Spleen (tissue), 11 donors: ENCODE measurements at regions not wholly inside any gene's neighbourhood (a gene's known extent, or its start where the extent isn't known, plus 50 kb on each side); places are given as distances from the start of the nearest gene placed in this dataset.

Source experiments
- DNase-seq: peaks from one replicate; pipeline ENCODE4 v3.0.0-alpha.2; 2020
- H3K27ac ChIP-seq, 8 donors: fragments of 200-600 bp; sonication (generic) in 7 of 8; 1 replicate in 4 of 8; 2 replicates in 4 of 8; pipeline versions ENCODE4 v1.5.0 to v1.8.0; 2016 to 2021; ENCODE audit warnings: inconsistent platforms in 4 of 8, mild to moderate bottlenecking in 4 of 8, moderate library complexity in 1 of 8
- H3K27me3 ChIP-seq, 7 donors: fragments of 200-600 bp; sonication (generic) in 6 of 7; replicated peaks in 1 of 7; 1 replicate in 4 of 7; 2 replicates in 3 of 7; pipeline versions ENCODE4 v1.5.0 to v1.8.0; 2016 to 2021; ENCODE audit warnings: inconsistent platforms in 3 of 7, mild to moderate bottlenecking in 1 of 7
- H3K36me3 ChIP-seq, 6 donors: fragments of 200-600 bp; sonication (generic) in 5 of 6; 1 replicate in 4 of 6; 2 replicates in 2 of 6; pipeline versions ENCODE4 v1.5.0 to v1.8.0; 2016 to 2021; ENCODE audit warnings: inconsistent platforms in 2 of 6
- H3K4me1 ChIP-seq, 6 donors: fragments of 200-600 bp; sonication (generic) in 5 of 6; 1 replicate in 3 of 6; 2 replicates in 3 of 6; pipeline versions ENCODE4 v1.5.0 to v1.8.0; 2016 to 2021; ENCODE audit warnings: inconsistent platforms in 3 of 6
- H3K4me3 ChIP-seq, 8 donors: fragments of 200-600 bp; sonication (generic) in 7 of 8; 1 replicate in 4 of 8; 2 replicates in 4 of 8; pipeline versions ENCODE4 v1.5.0 to v1.8.0; 2016 to 2021; ENCODE audit warnings: inconsistent platforms in 4 of 8, mild to moderate bottlenecking in 4 of 8, moderate library complexity in 2 of 8
- H3K9me3 ChIP-seq, 8 donors: fragments of 200-600 bp; sonication (generic) in 7 of 8; 1 replicate in 4 of 8; 2 replicates in 4 of 8; pipeline versions ENCODE4 v1.5.0 to v1.8.0; 2016 to 2021; ENCODE audit warnings: inconsistent platforms in 4 of 8
- POLR2A ChIP-seq, 3 donors: fragments of 450-650 bp; IDR thresholded peaks; one replicate each; pipeline ENCODE4 v1.5.1; 2017; ENCODE audit warnings: antibody characterized with exemption in 3 of 3, mild to moderate bottlenecking in 1 of 3
- POLR2AphosphoS5 ChIP-seq, 3 donors: sonication (generic); formaldehyde crosslinking; IDR thresholded peaks; one replicate each; pipeline ENCODE4 v1.5.1; 2017; ENCODE audit warnings: antibody characterized with exemption in 3 of 3
- WGBS, 5 donors: extraction: QIAGEN DNeasy Blood & Tissue Kit in 3 of 5; methylation state at CpG; one replicate each; pipeline versions ENCODE4 v1.1.5 to v1.1.7; 2013 to 2018; 5-methylcytosine and 5-hydroxymethylcytosine counted together
- intact Hi-C: fragments of 100-400 bp; cut with DNase I; formaldehyde crosslinking; loops from one replicate; pipeline ENCODE4 v1.15.0; 2023; ENCODE audit warnings: low total_unique reads
- TF ChIP-seq, protein P1 (sequence below), 11 experiments: fragments of 200-600 bp in 7 of 11; fragments of 450-650 bp in 4 of 11; sonication (generic) in 4 of 11; IDR thresholded peaks in 8 of 11; conservative IDR thresholded peaks in 3 of 11; 1 replicate in 7 of 11; 2 replicates in 4 of 11; pipeline versions ENCODE4 v1.4.0 to v1.8.0; 2016 to 2021; ENCODE audit warnings: antibody characterized with exemption in 11 of 11, inconsistent platforms in 4 of 11, mild to moderate bottlenecking in 1 of 11
- donor health status: healthy with polysubstance abuse.
- donor health status: DM: no; HTN: no; CAD: no; lungs with moderate emphysema.
- donor health status: DM: no; HTN: no; CAD: no.
- donor health status: Bipolar disorder and iron deficiency.
- donor health status: healthy.
- donor health status: DM: no; HTN: no; CAD: no.
- donor health status: DM: yes; HTN: yes; CAD: no.

DNA sequence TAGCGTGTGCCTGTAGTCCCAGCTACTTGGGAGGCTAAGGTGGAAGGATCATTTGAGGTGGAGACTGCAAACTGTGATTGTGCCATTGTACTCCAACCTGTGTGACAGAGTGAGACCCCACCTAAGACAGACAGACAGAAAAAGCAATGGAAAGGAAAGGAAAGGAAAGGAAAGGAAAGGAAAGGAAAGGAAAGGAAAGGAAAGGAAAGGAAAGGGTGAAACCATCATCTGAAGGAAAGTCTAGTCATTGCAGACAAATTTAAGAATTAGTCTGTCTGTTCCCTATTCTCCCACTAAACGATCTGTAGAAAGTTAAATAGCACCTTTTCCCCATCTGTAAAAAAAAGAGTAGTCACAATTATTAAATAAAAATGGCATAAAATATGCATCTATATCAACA is 91.1 kb upstream of the SKAP2 start:
- Histone ChIP-seq H3K36me3 (no peaks in the 10 kb centered on the region), H3K9me3 (no peaks in the 10 kb centered on the region), H3K4me1 (no peaks in the 10 kb centered on the region), H3K4me3 (no peak overlapping the region), H3K27me3 (no peaks in the 10 kb centered on the region), H3K27ac (no peak overlapping the region)
- DNase-seq = no peak
- intact Hi-C loops = no loop called here
- WGBS, 5 donors = 81 to 90% (median 87%) methylated on average over 2 of the region's 2 CpGs
- TF ChIP-seq POLR2AphosphoS5 (IDR thresholded peaks at IDR 0.05) = no peak
- no peak for TF ChIP-seq POLR2A (IDR thresholded peaks at IDR 0.05)
- TF ChIP-seq, protein P1, sequence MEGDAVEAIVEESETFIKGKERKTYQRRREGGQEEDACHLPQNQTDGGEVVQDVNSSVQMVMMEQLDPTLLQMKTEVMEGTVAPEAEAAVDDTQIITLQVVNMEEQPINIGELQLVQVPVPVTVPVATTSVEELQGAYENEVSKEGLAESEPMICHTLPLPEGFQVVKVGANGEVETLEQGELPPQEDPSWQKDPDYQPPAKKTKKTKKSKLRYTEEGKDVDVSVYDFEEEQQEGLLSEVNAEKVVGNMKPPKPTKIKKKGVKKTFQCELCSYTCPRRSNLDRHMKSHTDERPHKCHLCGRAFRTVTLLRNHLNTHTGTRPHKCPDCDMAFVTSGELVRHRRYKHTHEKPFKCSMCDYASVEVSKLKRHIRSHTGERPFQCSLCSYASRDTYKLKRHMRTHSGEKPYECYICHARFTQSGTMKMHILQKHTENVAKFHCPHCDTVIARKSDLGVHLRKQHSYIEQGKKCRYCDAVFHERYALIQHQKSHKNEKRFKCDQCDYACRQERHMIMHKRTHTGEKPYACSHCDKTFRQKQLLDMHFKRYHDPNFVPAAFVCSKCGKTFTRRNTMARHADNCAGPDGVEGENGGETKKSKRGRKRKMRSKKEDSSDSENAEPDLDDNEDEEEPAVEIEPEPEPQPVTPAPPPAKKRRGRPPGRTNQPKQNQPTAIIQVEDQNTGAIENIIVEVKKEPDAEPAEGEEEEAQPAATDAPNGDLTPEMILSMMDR (IDR thresholded peaks at IDR 0.05 in 8 of 11, conservative IDR thresholded peaks at IDR 0.05 in 3 of 11) = no peak

DNA sequence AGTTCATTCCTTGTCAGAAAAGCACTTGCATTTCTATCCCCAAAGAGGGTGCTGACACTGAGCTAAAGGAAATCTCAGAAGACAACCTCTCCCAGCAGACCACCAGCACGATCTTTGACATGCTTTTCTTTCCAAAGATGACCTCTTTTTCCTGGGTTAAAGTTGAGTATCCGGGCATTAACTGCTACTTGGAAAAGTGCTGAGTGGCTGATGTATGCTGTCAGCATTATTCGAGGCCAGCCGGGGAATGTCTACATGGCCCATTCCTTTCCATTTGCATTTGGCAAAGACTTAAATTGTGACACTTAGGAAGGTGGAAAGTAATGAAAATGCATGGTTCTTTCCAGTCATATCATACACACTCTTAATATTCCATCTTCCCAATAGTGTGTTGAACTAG is 90.6 kb upstream of the SKAP2 start:
- Histone ChIP-seq H3K27ac (no peak overlapping the region), H3K9me3 (no peaks in the 10 kb centered on the region), H3K36me3 (no peaks in the 10 kb centered on the region), H3K27me3 (no peaks in the 10 kb centered on the region), H3K4me3 (no peak overlapping the region), H3K4me1 (no peaks in the 10 kb centered on the region)
- no peak for DNase-seq
- 30 to 75% (median 66%) methylated on average over 4 of the region's 4 CpGs for WGBS, 5 donors
- intact Hi-C loops = no loop called here
- TF ChIP-seq, protein P1 (IDR thresholded peaks at IDR 0.05 in 8 of 11, conservative IDR thresholded peaks at IDR 0.05 in 3 of 11) = no peak
- TF ChIP-seq POLR2AphosphoS5 (IDR thresholded peaks at IDR 0.05) = no peak
- no peak for TF ChIP-seq POLR2A (IDR thresholded peaks at IDR 0.05)

DNA sequence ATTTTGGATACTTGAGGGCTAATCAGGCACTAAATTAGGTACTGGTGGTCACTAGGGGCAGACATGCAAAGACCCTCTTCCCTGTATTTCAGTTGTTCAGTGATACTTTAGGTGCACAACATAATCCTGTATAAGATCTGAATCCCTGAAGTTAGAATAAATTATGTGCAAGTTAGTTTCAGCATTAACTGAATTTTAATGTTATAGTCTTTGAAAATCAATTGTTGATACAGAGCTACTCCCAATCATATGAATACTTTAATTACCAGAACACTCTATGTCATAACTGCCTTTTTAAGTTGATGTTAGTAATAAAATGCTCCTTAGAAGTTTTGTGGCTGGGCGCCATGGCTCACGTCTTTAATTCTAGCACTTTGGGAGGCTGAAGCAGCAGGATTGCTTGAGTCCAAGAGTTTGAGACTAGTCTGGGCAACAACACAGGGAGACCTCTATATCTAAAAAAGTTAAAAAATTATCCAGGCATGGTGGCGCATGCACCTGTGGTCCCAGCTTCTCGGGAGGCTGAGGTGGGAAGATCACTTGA is 87.1 kb upstream of the SKAP2 start:
- H3K36me3 ChIP-seq = no peaks in the 10 kb centered on the region
- DNase-seq = no peak
- H3K27ac ChIP-seq = no peak overlapping the region
- TF ChIP-seq, protein P1 (IDR thresholded peaks at IDR 0.05 in 8 of 11, conservative IDR thresholded peaks at IDR 0.05 in 3 of 11) = no peak
- TF ChIP-seq POLR2A (IDR thresholded peaks at IDR 0.05) (no peak), POLR2AphosphoS5 (IDR thresholded peaks at IDR 0.05) (no peak)
- no peaks in the 10 kb centered on the region for H3K4me1 ChIP-seq
- no peaks in the 10 kb centered on the region for H3K9me3 ChIP-seq
- no peak overlapping the region for H3K4me3 ChIP-seq
- intact Hi-C loops = no loop called here
- 87 to 97% (median 93%) methylated on average over 4 of the region's 4 CpGs for WGBS, 5 donors
- H3K27me3 ChIP-seq = no peaks in the 10 kb centered on the region

DNA sequence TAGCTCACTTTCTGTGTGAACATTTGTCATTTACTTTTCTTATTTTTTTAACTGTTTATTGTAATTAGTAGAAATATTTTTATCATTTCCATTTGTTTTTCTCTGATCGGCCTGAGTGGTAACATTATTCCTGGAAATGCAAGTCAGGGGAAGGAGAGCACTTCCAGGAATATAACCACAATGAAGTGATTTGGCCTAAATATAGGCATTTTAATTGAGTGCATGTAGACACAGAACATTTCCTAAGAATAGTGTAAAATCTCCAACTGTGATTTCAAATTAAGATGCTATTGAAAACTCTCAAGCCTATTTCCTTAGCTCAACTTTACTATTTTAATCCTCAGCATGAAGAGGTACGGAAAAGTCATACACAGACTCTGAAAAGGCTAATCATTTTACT is 86.5 kb upstream of the SKAP2 start:
- Histone ChIP-seq H3K36me3 (no peaks in the 10 kb centered on the region), H3K4me1 (no peaks in the 10 kb centered on the region), H3K27ac (no peak overlapping the region), H3K9me3 (no peaks in the 10 kb centered on the region), H3K27me3 (no peaks in the 10 kb centered on the region), H3K4me3 (no peak overlapping the region)
- WGBS, 5 donors = 63 to 76% (median 71%) methylated on average over 2 of the region's 2 CpGs
- TF ChIP-seq POLR2A (IDR thresholded peaks at IDR 0.05) (no peak), POLR2AphosphoS5 (IDR thresholded peaks at IDR 0.05) (no peak)
- TF ChIP-seq, protein P1 (IDR thresholded peaks at IDR 0.05 in 8 of 11, conservative IDR thresholded peaks at IDR 0.05 in 3 of 11) = no peak
- intact Hi-C loops = no loop called here
- DNase-seq = no peak
